Myocyte (in vitro differentiated cells): ENCODE measurements at regions not wholly inside any gene's neighbourhood (a gene's known extent, or its start where the extent isn't known, plus 50 kb on each side); places are given as distances from the start of the nearest gene placed in this dataset.

Experiments
- DNase-seq: peaks from one replicate; pipeline ENCODE4 v3.0.0-alpha.2; 2012; ENCODE audit warnings: low read depth

- no peak for DNase-seq
Observed at GRCh38 chrX:94041881-94042280, 367.9 kb downstream of the FAM133A start.

DNA sequence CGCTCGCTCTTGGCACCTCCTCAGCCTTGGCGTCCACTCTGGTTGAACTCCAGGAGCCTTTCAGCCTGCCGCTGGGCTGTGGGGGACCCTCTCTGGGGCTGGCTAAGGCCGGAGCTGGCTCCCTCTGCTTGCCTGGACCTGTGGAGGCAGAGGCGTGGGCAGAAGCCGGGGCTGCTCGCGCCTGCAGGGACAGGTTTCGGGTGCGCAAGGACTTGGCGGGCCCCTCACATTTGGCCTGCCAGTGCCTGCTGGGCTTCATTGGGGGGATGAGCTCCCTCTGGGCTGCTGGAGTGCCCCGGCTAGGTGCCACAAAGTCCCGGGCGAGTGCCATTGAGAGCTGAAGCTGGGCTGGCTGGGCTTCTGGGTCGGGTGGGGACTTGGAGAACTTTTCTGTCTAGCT lies 371.7 kb downstream of the FAM133A start:
- DNase-seq, result no peak

DNA sequence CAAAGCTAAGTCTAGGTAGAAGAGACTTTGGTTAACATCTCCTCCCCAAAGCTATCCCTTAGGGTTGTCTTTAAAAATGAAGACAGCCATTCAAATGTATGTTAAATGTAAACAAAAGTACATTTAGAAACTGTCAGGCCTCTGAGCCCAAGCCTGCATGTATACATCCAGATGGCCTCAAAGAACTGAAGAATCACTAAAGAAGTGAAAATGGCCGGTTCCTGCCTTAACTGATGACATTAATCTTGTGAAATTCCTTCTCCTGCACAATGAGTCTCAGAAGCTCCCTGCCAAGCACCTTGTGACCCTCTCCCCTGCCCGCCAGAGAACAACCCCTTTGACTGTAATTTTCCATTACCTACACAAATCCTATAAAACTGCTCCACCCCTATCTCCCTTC lies 377.9 kb downstream of the FAM133A start:
- no peak for DNase-seq

DNA sequence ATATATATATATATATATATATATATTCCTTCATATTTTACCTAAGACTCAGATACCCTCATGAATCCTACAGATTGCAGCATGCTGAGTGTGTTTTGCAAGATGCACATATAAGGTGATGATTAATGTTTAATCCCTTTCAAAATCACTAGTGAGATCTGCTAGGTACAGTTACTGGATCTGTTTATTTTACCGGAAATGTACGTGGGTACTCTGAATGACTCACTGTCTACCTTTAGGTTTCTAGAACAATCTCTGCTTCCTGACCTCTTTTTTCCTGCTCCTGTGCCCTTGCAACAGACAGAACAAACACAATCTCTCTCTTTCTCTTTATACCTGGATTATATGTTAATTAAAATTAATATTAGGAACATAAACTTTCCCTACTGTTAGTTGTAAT lies 379.6 kb downstream of the FAM133A start:
- no peak for DNase-seq

GRCh38 chrX:94057385-94057784 lies 383.4 kb downstream of the FAM133A start:
- DNase-seq, result no peak

- no peak for DNase-seq
Observed at GRCh38 chrX:94058728-94059382, 384.8 kb downstream of the FAM133A start.

DNA sequence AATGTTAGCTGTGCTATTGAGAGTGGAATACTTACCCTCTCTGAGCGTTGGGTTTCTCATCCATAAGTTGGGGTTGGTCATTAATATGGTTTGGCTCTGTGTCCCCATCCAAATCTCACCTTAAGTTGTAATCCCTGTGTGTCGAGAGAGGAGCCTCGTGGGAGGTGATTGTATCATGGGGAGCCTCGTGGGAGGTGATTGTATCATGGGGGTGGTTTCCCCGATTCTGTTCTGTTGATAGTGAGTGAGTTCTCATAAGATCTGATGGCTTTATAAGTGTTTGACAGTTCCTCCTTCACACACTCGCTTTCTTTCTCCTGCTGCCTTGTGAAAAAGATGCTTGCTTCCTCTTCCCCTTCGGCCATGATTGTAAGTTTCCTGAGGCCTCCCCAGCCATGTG lies 391.1 kb downstream of the FAM133A start:
- DNase-seq, result no peak

DNA sequence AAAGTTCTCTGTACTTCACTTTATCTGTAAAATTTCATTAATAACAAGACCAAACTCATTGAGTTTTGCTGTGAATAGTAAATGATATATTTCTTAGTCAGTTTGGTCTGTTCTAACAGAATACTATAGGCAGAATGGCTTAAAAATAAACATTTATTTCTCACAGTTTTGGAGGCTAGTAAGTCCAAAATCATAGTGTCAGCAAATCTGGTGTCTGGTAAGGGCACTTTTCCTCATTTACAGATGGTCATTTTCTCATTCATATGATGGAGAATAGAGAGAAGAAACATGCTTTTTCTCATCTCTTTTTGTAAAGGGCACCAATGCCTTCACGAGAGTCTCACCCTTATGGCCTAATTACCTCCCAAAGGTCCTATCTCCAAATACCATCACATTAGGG lies 415.1 kb downstream of the FAM133A start:
- no peak for DNase-seq

- no peak for DNase-seq
Observed at GRCh38 chrX:94097868-94098267, 423.9 kb downstream of the FAM133A start.

GRCh38 chrX:94107981-94108380 lies 434.0 kb downstream of the FAM133A start:
- no peak for DNase-seq

GRCh38 chrX:94114362-94114761 lies 440.4 kb downstream of the FAM133A start:
- no peak for DNase-seq

DNA sequence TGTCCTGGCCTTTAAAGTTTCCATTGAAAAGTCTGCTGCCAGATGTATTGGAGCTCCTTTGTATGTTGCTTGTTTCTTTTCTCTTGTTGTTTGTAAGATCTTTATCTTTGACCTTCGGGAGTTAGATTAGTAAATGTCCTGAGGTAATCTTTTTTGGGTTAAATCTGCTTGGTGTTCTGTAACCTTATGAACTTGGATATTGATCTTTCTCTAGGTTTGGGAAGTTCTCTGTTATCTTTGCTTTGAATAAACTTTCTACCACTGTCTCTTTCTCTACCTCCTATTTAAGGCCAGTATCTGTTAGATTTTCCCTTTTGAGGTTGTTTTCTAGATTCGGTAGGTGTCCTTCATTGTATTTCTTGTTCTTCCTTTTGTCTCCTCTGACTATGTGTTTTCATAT lies 447.8 kb downstream of the FAM133A start:
- DNase-seq, result no peak

GRCh38 chrX:94123062-94123461 lies 449.1 kb downstream of the FAM133A start:
- DNase-seq, result no peak

DNA sequence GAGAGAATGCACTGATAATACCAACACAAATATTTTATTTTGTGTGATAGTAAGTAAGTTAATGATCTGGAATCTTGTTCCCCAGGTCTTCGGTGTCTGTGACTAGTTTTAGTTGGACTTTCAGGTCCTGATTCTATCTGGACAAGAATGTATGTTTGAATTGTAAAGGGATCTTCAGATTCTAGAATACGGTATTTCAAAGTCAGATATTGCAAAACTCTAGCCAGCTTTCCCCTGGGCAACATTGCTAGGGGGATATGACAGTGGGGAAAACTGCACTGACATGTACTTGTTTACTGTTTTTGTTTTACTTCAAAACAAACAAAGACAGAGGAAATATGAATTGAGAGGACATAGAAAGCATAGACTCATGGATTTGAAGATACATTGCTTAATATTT lies 489.0 kb downstream of the FAM133A start:
- DNase-seq, result no peak

DNA sequence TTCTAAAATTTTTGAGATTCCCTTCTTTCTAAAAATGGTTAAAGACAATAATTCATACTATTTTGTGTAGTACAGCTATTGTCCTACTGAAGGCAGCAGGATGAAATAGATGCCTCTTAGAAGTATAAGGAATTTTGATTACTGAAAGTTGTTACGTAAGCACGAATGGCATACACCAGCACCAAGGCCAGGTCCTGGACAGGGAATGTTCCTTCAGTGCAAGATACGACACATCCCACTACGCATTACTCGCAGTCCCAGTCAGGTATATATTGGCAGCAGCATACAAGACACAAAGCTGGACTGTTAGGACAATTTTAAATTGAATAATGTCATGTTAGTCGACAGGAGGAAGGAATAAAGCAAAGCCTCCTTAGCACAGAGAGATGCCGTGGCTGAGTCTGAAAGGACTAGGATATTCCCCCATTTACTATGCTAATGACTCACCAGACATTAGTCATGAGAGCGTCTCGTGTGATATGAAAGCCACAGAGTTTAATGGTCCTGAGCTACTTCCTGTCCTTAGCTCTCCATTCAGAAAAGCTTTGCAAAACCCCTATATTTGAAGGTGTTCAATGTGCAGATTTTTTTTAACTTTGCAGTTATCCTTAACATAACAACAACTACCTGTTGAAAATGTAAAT lies 504.3 kb downstream of the FAM133A start:
- no peak for DNase-seq

DNA sequence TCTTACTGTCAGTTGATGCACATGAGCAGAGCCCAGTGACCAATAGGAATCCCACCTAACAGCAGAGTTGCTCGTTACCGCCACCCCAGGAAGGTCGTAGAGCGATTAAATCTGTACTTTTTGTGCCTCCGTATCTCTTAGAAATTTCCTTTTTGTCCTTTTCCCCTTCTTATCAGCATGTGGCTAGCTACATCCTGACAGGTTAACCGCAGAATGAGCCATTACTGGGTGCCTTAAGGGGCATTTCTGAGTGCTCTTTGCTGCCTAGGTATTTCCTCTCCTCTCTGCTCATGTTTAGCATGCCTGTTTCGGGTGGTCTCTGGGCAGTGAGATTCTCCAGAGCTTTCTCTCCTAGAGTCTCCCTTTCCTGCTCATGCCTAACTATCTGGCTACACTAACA lies 530.5 kb downstream of the FAM133A start:
- DNase-seq, result no peak

GRCh38 chrX:94216738-94217137 lies 542.7 kb downstream of the FAM133A start:
- DNase-seq, result no peak

- no peak for DNase-seq
Observed at GRCh38 chrX:94252211-94252610, 578.2 kb downstream of the FAM133A start.

GRCh38 chrX:94256396-94256795 lies 582.4 kb downstream of the FAM133A start:
- no peak for DNase-seq

GRCh38 chrX:94265323-94265722 lies 591.3 kb downstream of the FAM133A start:
- DNase-seq, result no peak

- DNase-seq, result no peak
Observed at GRCh38 chrX:94288325-94288724, 614.3 kb downstream of the FAM133A start.

- no peak for DNase-seq
Observed at GRCh38 chrX:94288972-94289371, 615.0 kb downstream of the FAM133A start.

DNA sequence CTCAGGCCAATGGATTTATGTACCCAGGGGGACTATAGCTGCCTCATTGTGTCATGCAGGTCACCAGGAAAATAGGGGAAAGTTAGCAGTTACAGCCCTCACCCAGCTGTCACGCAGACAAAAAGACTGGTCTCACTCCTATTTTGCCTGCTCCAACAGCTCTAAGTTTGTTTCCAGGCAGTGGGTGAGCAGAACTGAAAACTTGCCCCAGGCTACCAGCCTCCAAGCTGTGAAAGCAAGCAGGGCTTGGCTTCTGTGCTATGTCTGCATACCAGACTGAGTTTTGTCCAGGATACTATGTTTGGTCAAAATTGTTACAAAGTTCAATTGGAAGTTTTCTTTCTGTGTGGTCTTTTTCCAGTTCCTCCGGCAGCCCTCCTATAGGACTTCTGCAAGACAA lies 628.4 kb downstream of the FAM133A start:
- DNase-seq, result no peak
